Activated gamma-delta T cell treated with Interleukin-2 at 50 U/mL for 16 hours (primary cell): ENCODE measurements at regions not wholly inside any gene's neighbourhood (a gene's known extent, or its start where the extent isn't known, plus 50 kb on each side); places are given as distances from the start of the nearest gene placed in this dataset.
"Not testable (repeated sequence)": the region's sequence is repeated elsewhere in the genome, so short reads cannot be mapped to it uniquely, and the experiment has no call there.

Experiments
- DNase-seq: peaks from one replicate; pipeline ENCODE4 v3.0.0-alpha.2; 2020

DNA sequence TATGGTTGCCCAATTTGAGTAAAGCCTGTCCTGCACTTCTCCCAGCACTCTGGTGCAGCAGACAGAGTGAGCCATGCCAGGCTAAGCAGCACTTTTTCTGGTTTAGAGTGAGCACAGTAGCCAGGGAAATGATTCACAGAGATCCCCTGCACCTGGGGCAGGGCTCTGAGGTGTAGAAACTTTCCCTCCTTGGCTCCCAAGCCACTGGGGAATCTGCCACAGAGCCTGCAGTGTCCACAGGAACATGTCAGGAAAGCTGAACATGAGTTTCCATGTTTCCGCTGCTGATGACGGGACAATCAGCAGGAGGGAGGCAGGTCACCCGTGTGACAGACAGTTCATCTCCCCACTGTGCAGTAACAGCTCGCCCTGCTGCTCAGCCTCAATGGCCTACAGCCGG is 429.9 kb upstream of the B3GAT1 start:
- DNase-seq = no peak

DNA sequence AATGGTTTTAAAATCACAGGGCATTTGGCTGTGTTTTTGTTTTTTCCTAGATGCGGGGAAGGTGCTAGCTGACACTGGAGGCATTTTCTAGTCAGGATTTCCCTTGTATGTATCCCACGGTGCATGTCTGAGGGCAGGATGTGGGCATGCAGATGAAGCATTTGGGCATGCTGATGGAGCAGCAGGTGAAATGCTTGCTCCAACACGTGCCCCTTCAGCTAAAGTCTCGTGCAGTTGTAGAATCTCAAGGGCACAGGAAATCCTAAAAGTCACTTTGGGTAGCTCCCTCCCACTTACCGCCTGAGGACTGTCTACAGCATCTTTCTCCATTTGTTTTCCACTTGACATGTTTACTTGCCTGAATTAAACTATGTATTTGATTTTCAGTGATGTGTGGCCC is 429.4 kb upstream of the B3GAT1 start:
- no peak for DNase-seq

DNA sequence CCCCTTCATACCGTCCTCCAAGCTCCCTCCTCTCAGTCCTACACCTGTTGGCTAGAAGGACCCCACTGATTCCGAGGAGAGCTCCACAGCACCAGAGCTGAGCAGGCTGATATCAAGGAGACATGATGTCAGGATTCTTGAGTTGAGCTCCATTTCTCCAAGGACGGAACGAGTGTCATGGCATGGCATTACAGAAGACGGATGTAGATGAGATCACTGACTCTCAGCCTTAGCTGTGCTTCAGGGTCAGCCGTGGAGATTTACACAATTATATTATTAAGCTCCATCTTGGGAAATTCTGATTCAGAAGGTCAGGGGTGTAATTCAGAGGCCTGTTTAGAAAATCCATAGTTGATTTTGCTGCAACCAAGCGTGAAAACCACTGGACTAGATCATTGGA is 428.9 kb upstream of the B3GAT1 start:
- no peak for DNase-seq

DNA sequence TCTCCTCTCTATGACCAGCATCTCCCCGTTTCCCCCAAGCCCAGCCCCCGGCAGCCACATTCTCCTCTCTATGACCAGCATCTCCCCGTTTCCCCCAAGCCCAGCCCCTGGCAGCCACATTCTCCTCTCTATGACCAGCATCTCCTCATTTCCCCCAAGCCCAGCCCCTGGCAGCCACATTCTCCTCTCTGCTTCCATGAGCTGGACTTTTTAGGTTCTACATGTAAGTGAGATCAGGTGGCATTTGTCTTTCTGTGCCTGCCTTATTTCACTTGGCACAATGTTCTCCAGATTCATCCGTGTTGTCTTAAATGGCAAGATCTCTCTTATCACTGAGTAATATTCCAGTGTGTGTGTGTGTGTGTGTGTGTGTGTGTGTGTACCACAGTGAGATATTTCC is 428.1 kb upstream of the B3GAT1 start:
- DNase-seq = not testable (repeated sequence)

DNA sequence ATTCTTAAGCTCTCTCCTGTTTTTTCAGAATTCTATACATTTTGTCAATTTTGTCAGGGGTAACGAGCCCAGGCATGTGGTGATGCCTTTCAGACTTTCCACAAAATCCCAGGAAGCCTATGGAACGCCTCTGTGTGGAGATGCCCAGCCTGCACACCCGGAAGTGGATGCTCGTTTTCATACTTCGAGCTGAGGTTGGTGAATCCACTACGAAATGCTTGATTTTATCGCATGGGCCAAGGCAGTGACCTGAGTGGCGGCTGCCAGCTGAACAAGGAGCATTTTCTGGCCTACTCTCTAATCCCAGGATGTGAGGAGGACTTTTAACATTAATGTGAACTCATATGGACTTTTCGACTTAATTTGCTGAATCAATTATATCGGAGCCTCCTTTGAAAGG is 426.7 kb upstream of the B3GAT1 start:
- no peak for DNase-seq

DNA sequence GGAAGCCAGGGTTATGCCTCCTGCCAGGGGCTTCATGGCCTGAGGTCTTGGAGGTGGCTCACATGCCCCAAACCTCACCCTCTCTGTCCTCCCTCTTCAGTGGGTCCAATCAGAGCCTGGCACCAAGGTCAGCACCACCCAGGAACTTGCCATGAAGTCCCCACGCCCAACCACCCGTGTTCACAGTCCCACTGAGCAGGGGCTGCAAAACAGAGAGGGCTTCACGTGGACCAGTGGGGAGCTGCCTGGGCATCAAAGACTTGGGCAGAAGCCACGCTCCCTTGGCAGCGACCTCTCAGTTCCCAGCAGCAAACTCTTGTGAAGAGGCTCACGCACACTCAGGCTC is 425.8 kb upstream of the B3GAT1 start:
- DNase-seq = no peak

DNA sequence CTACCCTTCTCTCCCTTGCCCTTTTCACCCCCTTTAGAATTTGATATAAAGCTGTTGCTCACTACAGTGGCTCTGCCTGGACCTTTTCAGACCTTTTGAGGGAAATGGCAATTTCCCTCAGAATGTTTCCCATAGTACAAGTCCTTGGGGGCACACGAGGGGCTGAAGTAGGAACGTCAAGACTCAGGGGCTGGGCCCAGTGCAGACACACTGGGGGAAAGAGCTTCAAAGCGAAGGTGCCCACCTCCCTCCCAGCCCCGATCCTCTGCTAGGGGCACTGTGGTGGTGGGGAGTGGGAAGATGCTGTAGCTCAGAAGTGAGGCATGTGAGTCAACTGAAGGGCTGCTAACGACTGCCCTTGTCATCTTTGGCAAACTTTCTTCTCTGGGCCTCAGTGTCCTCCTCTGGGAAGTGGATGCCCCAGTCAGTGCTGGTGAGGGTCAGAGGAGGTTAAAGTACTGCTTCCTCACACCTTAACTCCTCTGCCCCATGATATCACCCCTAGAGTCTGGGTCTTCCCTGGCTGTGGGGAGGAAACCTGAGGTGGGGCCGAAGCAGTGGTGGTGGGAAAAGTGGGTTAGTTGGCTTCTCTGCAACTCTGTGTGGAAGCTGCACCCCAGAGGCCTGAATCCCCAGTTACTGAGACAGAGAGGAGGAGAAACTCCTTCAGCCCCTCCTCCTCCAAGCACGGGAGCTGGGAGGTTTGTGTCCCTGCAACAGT is 425.3 kb upstream of the B3GAT1 start:
- no peak for DNase-seq

DNA sequence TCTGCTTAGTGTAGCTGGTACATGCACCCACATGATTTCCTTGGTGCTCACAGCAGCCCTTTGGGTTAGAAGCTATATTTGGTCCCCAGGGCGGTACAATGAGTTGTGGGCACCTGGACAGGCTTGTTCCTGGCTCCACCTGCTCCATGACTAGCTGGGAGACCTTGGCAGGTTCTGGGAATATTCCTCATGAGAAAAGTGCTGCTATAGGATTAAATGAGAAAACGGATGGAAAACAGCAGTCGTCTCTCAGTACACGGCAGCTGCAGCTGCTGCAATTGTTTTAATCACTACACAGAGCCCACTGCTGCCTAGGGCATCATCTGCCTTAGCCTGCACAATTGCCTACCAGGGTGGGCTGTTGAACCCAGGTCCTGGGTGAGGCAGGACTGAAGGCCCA is 424.5 kb upstream of the B3GAT1 start:
- no peak for DNase-seq

DNA sequence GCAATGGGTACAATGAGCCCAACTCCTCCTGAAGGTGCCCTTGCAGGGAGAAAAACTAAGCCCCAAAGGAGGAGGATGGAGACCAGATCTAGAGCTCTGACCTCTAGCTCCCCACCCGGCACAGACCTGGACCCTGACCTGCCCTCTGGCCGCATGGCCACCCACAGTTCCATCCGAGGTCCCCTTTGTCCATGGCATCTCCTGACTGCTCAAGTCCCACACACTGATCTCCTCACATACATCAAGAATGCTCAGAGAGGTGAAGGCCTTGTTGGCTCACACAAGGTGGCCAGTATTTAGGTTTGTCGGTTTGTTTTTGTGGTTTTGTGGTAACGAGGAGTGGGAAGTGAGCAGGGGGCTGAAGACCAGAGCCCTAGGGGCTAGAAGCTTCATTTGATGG is 423.5 kb upstream of the B3GAT1 start:
- DNase-seq = no peak

DNA sequence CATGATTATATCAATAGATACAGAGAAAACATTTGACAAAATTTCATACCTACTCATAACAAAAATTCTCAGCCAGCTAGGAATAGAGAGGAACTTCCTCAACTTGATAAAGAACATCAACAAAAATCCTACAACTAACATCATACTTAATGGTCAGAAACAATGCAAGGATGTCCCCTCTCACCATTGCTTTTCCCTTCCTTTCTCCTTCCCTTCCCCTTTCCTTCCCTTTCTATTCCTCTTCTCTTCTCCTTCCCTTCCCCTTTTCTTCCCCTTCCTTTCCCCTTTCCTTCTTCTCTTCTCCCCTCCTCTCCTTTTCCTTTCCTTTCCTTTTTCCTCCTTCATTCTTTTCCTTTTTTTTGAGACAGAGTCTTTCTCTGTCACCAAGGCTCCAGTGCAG is 418.3 kb upstream of the B3GAT1 start:
- DNase-seq = no peak

DNA sequence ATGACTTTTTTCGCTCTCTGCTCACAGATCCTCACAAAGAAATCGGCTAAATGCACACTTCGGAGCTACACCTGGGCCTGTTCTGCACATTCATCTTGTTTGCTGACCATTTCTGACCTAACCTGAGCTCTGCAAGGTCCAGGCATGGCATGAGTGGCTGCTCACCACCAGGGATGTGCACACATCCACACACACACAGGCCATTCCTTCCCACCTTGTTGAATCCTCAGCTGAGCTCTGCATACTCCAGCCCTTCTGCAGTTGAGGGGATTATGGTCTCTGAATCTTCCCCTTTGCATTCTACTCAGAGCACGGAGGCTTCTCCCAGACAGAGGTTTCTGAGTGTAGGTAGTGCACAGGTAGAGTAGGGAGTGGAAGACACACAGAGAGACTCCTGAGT is 411.9 kb upstream of the B3GAT1 start:
- no peak for DNase-seq

DNA sequence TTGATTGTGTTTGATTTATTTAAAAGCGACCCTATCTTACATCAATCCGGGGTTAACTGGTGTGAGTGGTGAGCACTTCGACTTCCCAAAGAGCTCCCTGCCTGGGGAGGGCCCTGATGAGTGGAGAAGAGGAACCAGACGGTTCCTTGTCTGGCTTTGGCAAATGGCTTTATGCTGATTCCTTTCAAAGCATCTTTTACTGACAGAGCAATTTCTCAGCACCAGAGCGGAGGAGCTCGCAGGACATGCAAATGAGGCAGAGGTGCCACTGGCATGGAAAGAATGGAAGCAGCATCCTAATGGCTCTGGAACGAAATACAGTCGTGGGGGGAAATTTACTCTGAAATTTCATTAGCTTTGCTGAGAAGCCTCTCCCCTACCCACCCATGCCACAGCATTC is 410.9 kb upstream of the B3GAT1 start:
- no peak for DNase-seq

DNA sequence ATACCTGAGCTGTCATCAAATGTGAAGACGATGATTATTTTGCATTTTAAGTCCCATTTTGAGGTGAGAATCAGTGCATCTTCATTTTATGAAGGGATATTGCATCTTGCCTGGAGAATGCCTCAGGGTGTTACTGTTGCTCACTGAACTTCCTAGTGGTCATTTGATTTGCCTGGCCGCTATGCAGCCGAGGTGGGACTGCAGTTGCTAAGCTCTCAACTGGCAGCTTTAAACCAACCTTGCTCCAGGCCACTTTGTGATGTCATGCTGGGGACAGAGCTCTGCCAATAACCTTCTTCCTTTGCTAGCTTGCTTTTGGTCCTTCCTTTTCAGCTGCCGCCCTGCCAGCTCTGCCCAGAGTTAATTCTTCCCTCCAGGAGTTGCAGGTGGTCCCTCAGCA is 409.4 kb upstream of the B3GAT1 start:
- no peak for DNase-seq

DNA sequence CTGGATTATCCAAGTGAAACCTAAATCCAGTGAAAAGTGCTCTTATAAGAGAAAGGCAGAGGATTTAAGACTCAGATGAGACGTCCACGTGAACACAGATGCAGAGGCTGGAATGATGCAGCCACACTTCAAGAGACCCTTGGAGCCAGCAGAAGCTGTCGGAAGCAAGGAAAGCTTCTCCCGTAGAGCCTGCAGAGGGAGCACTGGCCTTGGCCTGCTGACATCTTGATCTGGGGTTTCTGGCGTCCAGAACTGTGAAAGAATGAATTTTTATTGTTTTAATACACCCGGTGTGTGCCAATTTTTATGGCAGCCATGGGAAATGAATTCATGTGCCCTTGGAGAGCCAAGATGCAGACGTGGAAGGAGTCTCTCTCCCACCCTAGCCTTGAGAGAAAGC is 407.0 kb upstream of the B3GAT1 start:
- DNase-seq = no peak

DNA sequence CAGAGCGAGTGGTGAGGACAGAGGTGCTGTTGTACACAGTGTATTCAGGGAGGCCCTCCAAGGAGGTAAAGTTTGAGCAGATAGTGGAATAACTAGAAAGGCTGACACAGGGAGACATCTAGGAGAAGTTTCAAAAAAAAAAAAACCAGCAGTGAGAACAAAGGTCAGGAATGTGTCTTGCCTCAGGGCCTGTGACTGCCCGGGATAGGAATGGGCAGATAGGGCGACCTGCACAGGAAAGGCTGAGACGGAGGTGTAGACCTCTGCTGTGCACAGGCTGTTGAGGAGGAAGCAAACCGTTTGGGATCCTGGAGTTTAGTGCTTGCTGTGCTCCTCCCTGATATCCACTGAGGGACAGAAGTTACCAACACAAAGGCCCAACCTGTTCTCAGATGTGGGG is 406.5 kb upstream of the B3GAT1 start:
- no peak for DNase-seq

DNA sequence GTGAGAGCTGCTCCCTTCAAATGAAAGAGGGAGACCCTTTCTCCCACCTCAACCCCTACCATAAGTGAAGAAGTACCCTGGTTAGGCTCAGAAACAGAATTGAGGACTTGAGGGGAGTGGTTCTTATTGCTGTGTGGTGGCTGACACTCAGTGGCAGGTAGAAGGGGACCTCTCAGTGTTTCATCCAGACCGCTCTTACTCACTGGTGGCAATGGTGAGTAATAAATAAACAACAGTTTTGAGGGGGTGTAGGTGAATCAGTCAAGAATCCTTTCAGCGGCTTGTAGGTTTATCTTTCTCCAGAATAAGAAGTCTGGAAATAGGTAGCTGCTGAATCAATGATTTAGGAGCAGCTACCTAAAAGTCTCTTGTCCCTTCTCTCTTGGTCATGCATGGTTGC is 403.4 kb upstream of the B3GAT1 start:
- no peak for DNase-seq

DNA sequence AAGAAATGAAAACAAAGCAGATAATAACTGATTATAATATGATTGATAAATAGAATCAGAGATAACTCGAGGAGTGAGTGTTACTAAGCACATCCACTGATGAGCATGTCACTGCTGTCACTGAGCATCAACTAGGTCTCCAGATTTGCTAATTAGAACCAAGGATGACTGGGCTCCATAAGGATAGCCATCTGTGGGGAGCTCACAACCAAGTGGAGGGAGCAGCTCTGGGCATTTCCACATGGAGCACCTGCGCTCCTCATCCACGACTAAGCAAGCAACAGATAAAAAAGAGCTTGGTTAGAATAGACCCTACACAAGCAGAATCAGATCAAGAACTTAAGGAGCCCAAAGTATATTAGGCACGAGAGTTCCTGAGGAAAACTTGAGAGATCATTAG is 396.0 kb upstream of the B3GAT1 start:
- no peak for DNase-seq

DNA sequence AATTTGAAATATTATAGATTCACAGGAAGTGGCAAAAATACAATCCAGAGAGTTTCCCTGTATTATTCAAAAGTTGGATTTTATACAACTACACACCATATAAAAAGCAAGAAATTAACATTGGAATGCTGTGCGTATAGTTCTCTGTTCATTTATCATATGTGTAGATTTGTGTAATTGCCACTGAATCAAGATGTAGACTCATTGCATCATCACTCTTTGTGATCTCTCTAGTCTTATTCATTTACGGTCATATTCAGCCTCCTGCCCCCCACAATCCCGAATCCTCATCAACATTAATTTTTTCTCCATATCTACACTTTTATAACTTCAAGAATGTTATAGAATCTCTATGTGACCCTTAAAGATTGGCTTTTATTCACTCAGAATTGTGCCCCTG is 390.6 kb upstream of the B3GAT1 start:
- DNase-seq = no peak

DNA sequence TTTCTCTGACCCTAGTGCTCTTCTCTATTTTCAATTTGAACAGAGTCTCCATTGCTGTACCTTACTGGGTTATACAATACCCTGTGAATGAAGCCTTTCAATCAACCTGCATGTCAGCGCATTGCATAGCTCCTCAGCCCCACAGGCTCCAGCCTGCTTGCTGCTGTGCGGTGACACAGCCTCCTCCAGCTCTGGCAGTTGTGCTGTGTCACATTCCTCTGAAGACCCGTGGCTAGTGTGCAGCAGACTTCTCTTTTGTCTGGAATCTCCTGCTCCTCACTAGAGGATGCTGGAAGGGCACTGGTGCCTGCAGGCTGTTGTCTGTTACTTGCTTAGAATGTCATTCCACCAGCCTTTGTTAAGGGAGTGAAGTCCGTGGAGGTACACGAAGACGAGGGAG is 390.1 kb upstream of the B3GAT1 start:
- no peak for DNase-seq

DNA sequence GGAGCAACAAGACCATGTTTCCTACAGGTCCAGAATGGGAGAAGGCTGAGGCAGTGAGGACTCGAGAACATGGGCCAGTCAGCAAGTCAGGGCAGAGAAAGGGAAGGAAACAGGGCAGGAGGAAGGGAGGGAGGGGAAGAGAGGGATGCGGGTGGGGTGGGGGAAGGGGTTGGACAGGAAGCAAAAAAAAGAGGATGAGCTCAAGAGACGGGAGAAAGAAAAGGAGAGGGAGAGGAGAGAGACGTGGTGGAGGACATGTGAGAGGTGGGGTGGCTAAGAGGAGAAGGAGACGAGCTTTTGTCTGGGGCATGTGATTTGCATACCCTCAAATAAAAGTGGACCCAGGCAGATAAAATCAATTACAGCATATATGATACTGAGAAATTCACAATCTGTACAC is 389.5 kb upstream of the B3GAT1 start:
- DNase-seq = no peak

DNA sequence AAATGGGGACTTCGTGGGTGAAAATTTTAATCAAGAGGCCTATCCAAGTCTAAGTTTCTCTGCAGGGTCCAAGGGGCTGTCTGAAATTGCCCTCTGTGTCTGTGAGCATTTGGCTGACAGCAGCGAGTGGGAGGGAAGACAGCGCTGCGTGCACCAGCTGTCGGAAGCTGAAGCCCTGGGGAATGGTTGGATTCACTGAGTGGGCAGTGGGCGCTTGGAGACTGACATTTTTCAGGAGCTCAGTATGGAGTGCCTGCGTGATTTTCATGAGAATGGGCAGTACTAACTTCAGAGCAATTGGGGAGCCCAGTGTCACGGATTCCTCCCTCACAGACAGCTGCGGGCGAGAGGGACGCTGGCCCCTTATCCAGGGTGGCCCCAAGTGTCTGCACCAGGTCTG is 388.8 kb upstream of the B3GAT1 start:
- no peak for DNase-seq

DNA sequence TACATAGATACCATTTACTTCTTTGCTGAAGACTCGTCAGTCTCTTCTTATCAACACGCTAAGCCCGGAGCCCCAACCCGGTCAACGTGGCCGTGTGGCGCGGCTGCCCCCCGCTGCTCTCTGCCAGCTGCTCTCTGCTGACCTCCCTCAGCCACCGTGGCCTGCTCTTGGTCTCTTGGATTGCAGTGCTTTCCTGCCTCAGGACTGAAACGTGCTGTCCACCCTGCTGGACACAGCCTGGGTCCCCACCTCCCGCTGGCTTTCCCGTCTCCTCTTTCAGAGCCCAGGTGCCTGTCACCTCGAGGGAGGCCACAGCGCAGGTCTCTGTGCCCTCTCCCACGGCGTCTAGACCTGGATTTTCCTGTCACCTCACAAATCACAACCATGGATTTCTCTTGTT is 388.1 kb upstream of the B3GAT1 start:
- DNase-seq = no peak

DNA sequence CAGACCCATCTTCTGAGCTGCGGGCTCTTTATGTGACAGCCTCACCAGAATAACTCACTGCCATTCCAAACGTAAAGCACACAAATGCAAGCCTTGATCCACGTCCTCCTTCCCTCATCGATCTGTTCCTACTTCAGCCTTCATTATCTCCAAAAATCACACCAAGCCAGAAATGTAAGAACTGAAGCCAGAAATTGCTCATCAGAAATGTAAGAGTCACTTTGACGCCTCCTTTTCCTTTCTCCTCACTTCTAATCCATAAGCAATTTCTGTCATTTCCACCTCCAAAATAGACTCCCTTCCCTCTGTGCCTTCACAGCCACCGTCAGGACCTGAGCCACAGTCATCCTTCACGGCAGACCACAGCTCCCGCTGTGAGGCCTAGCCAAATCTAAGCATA is 387.3 kb upstream of the B3GAT1 start:
- DNase-seq = no peak

DNA sequence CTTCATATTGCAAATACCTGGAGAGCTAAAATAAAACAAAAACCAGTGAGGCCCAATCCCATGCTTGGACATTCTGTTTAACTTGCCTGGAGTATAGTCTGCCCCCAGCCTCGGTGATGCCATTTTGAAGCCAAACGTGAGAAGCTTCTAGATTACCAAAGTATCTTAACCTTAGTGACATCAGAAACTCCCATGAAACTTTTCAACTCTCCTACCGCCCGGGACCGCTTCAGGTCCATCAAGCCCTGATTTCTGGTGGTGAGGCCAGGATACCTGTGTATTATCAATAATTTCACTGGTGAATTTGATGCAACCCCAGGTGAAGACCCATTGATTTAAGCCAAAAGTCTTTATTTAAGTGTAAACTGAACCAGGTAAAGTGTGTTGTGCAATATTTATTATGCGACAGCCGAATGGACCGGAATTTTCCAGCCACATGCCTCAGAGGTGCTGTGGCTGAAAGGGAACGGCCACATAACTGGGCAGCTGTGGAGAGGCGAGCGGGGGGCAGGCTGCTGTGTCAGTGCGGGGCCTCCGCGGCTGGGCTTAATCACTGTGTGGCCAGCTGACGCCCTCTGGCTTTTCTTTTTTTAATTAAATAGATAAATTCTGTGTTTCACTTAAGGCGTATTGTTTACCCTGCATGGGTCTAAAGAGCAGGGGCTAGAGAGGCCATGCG is 385.5 kb upstream of the B3GAT1 start:
- DNase-seq = no peak

DNA sequence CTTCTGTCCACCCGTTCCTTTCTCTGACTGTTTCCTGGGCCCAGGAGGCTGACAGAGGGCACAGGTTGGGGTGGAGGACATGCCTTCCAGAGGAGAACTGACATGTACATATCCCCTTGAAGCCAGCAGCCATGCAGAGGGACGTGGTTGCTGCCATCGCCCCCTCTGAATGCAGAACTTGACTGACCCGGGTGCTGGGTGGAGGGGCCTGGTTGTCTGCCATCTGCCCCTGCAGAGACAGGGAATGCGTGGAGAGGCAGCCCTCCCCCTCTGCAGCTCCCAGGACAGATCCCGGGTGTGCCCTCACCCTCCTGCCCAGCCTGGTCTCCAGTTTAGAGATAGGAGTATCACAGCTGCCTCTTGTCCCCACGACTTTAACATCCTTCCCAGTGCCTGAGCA is 383.0 kb upstream of the B3GAT1 start:
- DNase-seq = no peak
